Peyer's patch (tissue), 4 donors: ENCODE measurements at regions not wholly inside any gene's neighbourhood (a gene's known extent, or its start where the extent isn't known, plus 50 kb on each side); places are given as distances from the start of the nearest gene placed in this dataset.

Source experiments
- CTCF ChIP-seq, 6 experiments: fragments of 450-650 bp in 4 of 6; fragments of 200-600 bp in 2 of 6; sonication (generic) in 1 of 6; IDR thresholded peaks; one replicate each; pipeline ENCODE4 v1.5.1; 2017 to 2019; ENCODE audit warnings: antibody characterized with exemption in 6 of 6, mild to moderate bottlenecking in 3 of 6, moderate library complexity in 1 of 6
- POLR2A ChIP-seq, 2 donors: fragments of 450-650 bp; IDR thresholded peaks; one replicate each; pipeline ENCODE4 v1.5.1; 2017; ENCODE audit warnings: antibody characterized with exemption in 2 of 2, mild to moderate bottlenecking in 2 of 2, moderate library complexity in 2 of 2

- no peak for TF ChIP-seq CTCF (IDR thresholded peaks at IDR 0.05)
- no peak for TF ChIP-seq POLR2A (IDR thresholded peaks at IDR 0.05)
These were observed 176.4 kb downstream of the SIM1 start for GRCh38 chr6:100288311-100288710.
